HUES6 (cell line): ENCODE measurements at regions not wholly inside any gene's neighbourhood (a gene's known extent, or its start where the extent isn't known, plus 50 kb on each side); places are given as distances from the start of the nearest gene placed in this dataset.

ENCODE experiments used
- H3K27ac ChIP-seq: 2 replicates; pipeline ENCODE4 v1.7.0; 2013; ENCODE audit warnings: low read depth, mild to moderate bottlenecking, low read length, inconsistent platforms
- H3K27me3 ChIP-seq: 2 replicates; pipeline ENCODE4 v1.6.1; 2013; ENCODE audit warnings: low read length; ENCODE audit not compliant: control insufficient read depth, insufficient read depth
- H3K36me3 ChIP-seq: 2 replicates; pipeline ENCODE4 v1.6.1; 2013; ENCODE audit warnings: low read length; ENCODE audit not compliant: control insufficient read depth, insufficient read depth
- H3K4me1 ChIP-seq: 2 replicates; pipeline ENCODE4 v1.6.1; 2013; ENCODE audit warnings: low read length; ENCODE audit not compliant: control insufficient read depth, insufficient read depth
- H3K4me3 ChIP-seq: 2 replicates; pipeline ENCODE4 v1.5.1; 2013; ENCODE audit warnings: low read depth, low read length
- H3K9ac ChIP-seq: one replicate; pipeline ENCODE4 v1.6.1; 2013; ENCODE audit warnings: mild to moderate bottlenecking, low read length
- H3K9me3 ChIP-seq: 2 replicates; pipeline ENCODE4 v1.6.1; 2013; ENCODE audit warnings: low read depth, low read length; ENCODE audit not compliant: control insufficient read depth, insufficient read depth

DNA sequence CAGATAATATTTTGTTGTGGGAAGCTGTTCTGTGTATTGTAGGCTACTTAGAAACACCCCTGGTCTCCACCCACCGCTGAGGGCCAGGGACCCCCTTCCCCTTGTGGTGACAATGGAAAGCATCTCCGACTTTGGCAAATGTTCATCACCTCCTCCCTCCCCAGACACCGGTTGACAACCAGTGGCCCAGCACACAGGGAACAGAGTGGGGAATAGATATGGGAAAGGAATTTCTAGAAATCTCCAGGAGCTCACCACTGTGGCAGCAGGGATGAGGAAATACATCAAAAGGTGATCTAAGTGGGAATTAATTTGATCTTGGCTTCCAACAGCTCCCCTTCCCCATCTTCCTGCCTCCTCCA, 257.3 kb upstream of the FOXQ1 start:
- H3K9me3 ChIP-seq = peaks cover 6% of the 10 kb centered on the region
- no peaks in the 10 kb centered on the region for H3K27me3 ChIP-seq
- H3K36me3 ChIP-seq = no peaks in the 10 kb centered on the region
- peaks cover 9% of the 10 kb centered on the region for H3K4me1 ChIP-seq
- no peak overlapping the region for H3K27ac ChIP-seq
- H3K4me3 ChIP-seq = no peak overlapping the region
- no peak overlapping the region for H3K9ac ChIP-seq

DNA sequence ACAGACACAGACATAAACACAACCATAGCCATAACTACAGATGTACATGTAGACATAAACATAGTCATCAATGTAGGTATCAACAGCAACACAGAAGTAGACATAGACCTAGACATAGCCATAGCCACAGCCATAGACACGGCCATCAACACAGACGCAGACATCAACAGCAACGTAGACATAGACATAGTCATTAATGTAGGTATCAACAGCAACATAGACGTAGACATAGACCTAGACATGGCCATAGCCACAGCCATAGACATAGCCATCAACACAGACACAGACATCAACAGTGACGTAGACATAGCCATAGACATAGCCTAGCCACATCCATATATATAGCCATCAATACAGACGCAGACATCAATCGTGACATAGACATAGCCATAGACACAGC, 258.3 kb upstream of the FOXQ1 start:
- Histone ChIP-seq H3K4me3 (no peak overlapping the region), H3K36me3 (no peaks in the 10 kb centered on the region), H3K4me1 (peaks cover 9% of the 10 kb centered on the region), H3K9ac (no peak overlapping the region), H3K27me3 (no peaks in the 10 kb centered on the region), H3K9me3 (peaks cover 6% of the 10 kb centered on the region), H3K27ac (no peak overlapping the region)

DNA sequence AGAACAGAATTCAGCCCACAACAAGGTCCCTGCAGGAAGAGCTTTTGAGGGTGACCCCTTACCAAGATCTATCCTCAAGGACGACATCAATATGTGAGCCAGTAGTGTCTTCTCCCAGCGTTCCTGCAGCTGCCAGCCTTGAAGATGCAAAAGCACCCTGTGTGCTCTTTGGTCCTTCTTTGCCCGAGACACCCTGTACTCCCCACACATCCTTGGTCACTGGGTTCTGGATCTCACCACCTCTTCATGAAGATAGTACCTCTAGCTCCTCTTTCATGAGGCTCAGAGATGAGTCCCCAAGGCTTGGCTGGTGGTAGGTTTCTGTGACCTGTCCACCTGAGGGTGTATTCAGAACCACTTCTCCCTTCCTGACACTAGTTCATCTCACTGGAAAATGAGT, 259.6 kb upstream of the FOXQ1 start:
- no peak overlapping the region for H3K9ac ChIP-seq
- peaks cover 6% of the 10 kb centered on the region for H3K9me3 ChIP-seq
- H3K36me3 ChIP-seq = no peaks in the 10 kb centered on the region
- H3K27me3 ChIP-seq = no peaks in the 10 kb centered on the region
- H3K4me1 ChIP-seq = peaks cover 9% of the 10 kb centered on the region
- no peak overlapping the region for H3K4me3 ChIP-seq
- H3K27ac ChIP-seq = no peak overlapping the region

DNA sequence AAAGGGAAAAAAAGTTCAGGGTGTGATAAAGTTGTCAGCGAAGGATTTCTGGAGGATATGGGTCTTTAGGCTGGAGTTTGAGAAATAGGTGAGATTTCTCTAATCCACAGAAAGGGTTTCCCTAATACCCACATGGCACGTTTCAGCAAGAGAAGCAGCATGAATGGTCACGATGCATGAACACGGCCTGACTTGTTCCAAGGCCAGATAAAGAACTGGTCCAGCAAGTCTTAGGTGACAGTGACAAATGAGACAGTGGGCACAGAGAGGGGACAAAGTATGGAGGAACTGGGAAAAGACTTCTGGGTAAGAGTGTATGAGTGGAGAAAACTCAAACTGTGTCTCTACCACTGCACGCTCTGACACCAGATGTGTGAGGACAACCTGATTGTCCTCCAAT, 262.0 kb upstream of the FOXQ1 start:
- Histone ChIP-seq H3K9me3 (peaks cover 6% of the 10 kb centered on the region), H3K4me1 (peaks cover 3% of the 10 kb centered on the region), H3K9ac (no peak overlapping the region), H3K27me3 (no peaks in the 10 kb centered on the region), H3K36me3 (no peaks in the 10 kb centered on the region), H3K27ac (no peak overlapping the region), H3K4me3 (no peak overlapping the region)

DNA sequence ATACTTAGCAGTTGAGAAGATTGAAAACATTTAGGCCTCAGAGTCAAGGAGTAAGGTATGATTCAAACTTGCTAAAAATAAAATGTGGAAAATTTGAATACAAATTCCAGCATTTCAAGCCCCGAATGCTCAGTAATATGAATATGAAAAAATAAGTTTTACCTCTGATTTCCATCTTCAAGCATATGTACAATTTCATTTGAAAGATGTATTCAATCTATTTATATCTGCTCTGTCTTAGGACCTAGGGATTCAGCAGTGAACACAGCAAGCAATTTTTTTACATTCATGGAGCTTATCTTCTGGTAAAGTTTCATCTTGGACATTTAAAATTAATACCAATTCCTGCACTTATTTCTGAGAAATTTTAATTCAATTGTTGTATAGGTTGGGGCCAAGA, 262.7 kb upstream of the FOXQ1 start:
- no peaks in the 10 kb centered on the region for H3K36me3 ChIP-seq
- no peak overlapping the region for H3K9ac ChIP-seq
- no peaks in the 10 kb centered on the region for H3K27me3 ChIP-seq
- no peaks in the 10 kb centered on the region for H3K4me1 ChIP-seq
- peaks cover 6% of the 10 kb centered on the region for H3K9me3 ChIP-seq
- no peak overlapping the region for H3K27ac ChIP-seq
- H3K4me3 ChIP-seq = no peak overlapping the region

DNA sequence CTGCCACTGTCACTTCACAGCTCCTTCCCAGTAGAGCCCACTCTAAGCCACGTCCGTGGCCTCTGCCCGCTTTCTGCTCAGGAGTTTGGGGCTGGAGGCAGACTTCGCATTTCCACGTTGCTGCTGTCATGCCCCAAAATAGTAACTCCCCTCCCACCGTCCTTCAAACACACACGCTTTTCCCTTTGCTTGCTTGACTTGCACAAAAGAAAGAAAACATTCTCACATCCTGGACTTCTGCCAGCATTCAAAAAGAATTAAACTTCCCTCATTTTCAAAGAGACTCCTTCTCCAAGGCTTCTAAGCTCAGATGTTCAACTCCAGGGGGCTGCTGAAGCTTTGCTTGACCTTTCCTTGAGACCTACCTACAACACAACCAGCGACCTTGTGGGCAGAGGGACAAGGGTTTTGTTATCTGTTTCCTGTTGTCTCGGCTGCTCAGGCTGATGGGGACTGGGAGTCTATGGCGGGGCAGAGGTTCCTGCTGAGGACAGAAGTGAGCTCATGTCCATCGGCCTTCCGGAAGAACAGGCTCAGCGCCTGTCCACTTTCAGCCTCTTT, 263.8 kb upstream of the FOXQ1 start:
- H3K36me3 ChIP-seq = no peaks in the 10 kb centered on the region
- H3K27me3 ChIP-seq = no peaks in the 10 kb centered on the region
- H3K9me3 ChIP-seq = no peaks in the 10 kb centered on the region
- H3K27ac ChIP-seq = no peak overlapping the region
- H3K4me1 ChIP-seq = no peaks in the 10 kb centered on the region
- H3K9ac ChIP-seq = no peak overlapping the region
- no peak overlapping the region for H3K4me3 ChIP-seq

DNA sequence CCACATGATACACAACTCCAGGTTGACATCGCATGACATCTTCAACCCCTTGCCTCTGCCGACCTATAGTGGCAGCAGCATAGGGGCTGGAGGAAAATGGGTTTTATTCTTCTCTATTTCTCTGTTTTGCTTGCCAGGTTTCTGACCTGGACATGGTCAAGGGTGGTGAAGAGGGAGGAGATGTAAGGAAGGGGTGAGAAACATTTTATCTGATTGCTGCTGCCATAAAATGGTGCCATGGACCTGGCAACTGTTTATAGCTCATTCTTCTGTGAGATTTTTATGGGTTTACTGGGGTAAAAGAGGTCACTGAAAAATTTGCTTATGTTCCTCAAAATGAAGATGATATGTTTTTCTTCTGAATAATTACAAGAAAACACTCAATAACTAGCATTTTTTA, 266.7 kb upstream of the FOXQ1 start:
- H3K4me3 ChIP-seq = no peak overlapping the region
- no peaks in the 10 kb centered on the region for H3K36me3 ChIP-seq
- no peaks in the 10 kb centered on the region for H3K9me3 ChIP-seq
- H3K27ac ChIP-seq = no peak overlapping the region
- H3K27me3 ChIP-seq = no peaks in the 10 kb centered on the region
- no peak overlapping the region for H3K9ac ChIP-seq
- no peaks in the 10 kb centered on the region for H3K4me1 ChIP-seq

DNA sequence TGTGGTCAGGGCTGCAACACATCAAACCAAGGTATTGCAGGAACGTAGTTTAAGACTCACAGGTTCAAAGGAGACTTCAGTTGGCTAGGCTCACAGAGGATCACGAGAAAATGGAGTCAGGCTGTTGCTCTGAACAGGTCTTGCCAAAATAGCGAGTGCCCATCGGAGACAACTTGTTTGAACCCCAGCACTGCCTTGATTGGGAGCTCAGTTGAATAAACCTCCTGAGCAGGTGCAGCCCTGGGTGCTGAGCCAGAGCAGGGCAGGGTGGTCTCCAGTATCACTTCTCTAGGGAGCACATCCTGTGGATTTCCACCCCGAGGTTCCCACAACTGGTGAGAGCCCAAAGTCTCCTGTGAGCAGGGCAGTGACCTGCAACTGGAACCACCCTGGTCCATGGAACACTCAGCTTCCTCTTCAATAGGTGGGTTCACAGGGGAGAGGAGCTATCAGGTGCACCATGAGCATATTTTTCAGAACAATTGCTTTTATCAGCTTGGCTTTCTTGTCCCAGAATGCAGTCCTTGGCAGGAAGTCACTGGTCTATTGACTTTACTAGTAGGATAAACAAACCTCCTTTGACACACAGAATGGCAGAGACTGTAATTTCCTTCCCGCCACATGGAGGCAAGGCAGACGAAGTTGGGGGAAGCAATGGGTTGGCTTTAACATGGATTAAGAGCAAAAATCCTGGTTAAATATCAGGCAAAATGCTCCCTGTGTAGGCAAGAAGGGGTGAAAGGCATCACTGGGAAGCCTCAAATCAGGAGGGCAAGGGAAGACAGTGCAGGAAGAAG, 267.7 kb upstream of the FOXQ1 start:
- Histone ChIP-seq H3K9me3 (no peaks in the 10 kb centered on the region), H3K9ac (no peak overlapping the region), H3K27ac (no peak overlapping the region), H3K27me3 (no peaks in the 10 kb centered on the region), H3K4me1 (no peaks in the 10 kb centered on the region; the same call in 1 of the 2 replicates), H3K4me3 (no peak overlapping the region), H3K36me3 (no peaks in the 10 kb centered on the region)

DNA sequence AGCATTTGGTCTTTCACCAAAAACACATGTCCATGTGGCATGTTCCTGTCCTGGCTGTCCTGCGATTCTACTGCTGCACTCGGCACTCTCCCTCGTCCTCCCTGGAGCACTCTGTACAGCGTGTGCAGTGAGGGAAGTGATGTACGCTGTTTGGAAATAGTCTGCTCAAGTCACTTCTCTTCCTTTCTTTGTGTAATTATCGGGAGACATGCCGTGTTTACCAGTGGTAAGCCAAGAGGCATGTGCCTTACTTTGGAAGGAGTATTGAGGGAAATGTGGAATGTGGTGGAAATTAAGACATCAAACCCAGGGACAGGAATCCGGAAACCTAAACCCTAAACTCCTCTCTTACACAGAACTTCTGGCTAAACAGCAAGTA, 268.5 kb upstream of the FOXQ1 start:
- Histone ChIP-seq H3K4me3 (no peak overlapping the region), H3K27me3 (no peaks in the 10 kb centered on the region), H3K36me3 (no peaks in the 10 kb centered on the region), H3K4me1 (no peaks in the 10 kb centered on the region; the same call in 1 of the 2 replicates), H3K9me3 (no peaks in the 10 kb centered on the region), H3K27ac (no peak overlapping the region), H3K9ac (no peak overlapping the region)

DNA sequence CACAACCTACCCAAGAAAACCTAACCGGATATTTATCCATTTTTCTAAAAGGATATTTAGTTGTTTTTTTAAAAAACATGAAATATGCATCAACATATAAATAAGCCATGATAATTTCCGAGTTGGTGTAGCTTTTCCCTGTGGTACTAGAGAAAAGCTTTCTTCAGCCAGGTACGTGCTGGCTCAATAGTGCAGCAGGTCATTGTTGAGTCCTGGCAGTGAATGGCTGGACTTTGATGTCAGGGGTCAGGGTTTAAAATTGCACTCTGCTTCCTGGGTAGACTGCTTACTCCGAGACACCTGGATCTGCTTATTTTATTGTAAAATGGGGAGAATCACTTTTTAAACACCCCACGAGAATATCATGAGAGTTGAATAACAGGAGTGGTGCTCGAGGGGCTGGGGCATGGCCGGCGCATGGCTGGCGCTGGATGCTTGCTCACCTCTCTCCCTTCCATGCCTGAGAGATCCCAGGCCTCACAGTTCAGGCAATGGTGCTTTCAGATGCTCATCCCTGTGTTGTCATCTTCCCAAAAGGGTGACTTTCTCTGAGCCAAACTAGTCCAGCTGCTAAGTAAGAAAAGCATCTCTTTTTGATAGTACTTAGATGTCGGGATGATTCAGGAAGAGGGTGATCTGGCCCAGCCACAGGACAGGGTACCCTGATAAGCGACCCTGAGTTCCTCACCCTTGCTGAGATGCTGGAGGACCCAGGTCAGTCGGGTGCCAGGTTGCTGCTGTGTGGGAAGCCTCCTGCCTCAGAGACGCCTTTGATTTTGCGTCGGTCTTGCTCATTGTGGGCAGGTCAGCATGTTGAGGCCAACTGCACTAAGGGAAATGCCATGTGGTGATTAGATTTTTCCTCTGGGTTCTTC, 269.1 kb upstream of the FOXQ1 start:
- H3K36me3 ChIP-seq = no peaks in the 10 kb centered on the region
- no peak overlapping the region for H3K9ac ChIP-seq
- no peaks in the 10 kb centered on the region for H3K27me3 ChIP-seq
- H3K4me3 ChIP-seq = no peak overlapping the region
- no peaks in the 10 kb centered on the region for H3K9me3 ChIP-seq
- H3K4me1 ChIP-seq = no peaks in the 10 kb centered on the region; the same call in 1 of the 2 replicates
- H3K27ac ChIP-seq = no peak overlapping the region

DNA sequence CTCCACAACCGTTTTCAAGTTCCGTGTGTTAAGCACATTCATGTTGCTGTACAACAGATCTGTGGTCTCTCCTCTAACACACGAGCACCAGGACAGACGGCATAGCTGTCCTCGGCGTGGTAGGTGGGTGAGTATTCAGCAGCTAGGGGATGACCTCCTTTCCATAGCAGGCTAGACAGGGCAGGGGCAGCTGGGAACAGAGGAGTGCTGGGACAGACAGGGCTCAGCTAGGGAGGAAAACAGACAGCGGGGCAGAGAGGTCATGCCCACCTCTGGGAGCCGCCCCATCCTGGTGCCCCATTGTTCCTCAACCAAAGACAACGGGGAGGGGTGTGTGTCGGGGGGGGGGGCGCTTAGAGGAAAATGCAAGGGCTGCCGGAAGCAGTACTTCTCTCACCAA, 271.5 kb upstream of the FOXQ1 start:
- no peak overlapping the region for H3K27ac ChIP-seq
- no peaks in the 10 kb centered on the region for H3K9me3 ChIP-seq
- H3K4me3 ChIP-seq = no peak overlapping the region
- no peaks in the 10 kb centered on the region for H3K36me3 ChIP-seq
- no peaks in the 10 kb centered on the region; the same call in 1 of the 2 replicates for H3K4me1 ChIP-seq
- no peaks in the 10 kb centered on the region for H3K27me3 ChIP-seq
- H3K9ac ChIP-seq = no peak overlapping the region
